ENCODE measurements at regions not wholly inside any gene's neighbourhood (a gene's known extent, or its start where the extent isn't known, plus 50 kb on each side); places are given as distances from the start of the nearest gene placed in this dataset.
A peak's percentile ranks its signal among the peaks of the same experiment; 100 is the strongest.
"Not testable (repeated sequence)": the region's sequence is repeated elsewhere in the genome, so short reads cannot be mapped to it uniquely, and the experiment has no call there.

DNA sequence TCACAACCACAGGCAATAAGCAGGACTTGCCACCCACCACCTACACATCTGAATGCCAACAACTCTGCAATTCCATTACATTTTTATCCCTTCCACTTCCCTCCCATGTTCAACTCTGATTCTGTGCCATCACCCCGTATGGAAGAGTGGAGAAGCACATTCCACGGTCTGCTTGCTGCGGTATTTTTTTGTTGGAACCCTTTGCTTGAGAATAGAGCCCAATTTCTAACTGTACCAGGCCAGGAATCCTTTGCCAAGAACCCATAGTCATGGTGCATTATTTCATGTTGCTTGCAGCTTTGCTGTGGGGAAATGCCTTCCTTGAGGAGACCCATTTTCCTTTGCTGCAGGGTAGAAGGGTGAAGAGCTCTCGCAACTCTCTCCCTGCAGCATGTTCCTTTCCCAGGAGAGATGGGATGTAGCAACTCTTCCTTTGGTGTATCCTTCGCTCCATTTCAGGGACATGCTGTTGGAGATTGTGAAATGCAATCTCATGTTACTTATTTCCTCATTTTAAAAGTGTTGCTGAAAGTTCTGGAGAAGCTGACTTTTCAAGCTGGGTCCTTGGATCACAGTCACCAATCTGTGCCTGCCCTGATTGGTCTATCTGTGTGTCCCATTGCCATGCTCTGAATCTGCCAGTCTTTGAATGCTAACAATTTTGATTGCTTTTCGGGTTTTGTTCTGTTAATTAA is 69.8 kb upstream of the STARD13 start:
- peaks cover 10% of the 10 kb centered on the region for H3K4me1 ChIP-seq (ENCODE audit: insufficient read depth, low read length)
- H3K4me3 ChIP-seq (ENCODE audit: insufficient read depth, low read length), result no peak overlapping the region
- H3K36me3 ChIP-seq (ENCODE audit: insufficient read depth, low read length), result no peaks in the 10 kb centered on the region
- no peaks in the 10 kb centered on the region for H3K27me3 ChIP-seq (ENCODE audit: insufficient read depth, low read length)
- H3K27ac ChIP-seq (ENCODE audit: low read depth, low read length), result no peak overlapping the region
- DNase-seq (ENCODE audit: insufficient read length, low spot score, missing footprints), result no peak
- H3K4me2 ChIP-seq (ENCODE audit: insufficient read depth, low read length), result no peak overlapping the region
- no peaks in the 10 kb centered on the region for H3K9me3 ChIP-seq (ENCODE audit: low read depth, low read length)
- H2AFZ ChIP-seq (ENCODE audit: low read length), result peak overlapping the region; percentile 39
- H4K20me1 ChIP-seq (ENCODE audit: insufficient read depth, low read length), result no peaks in the 10 kb centered on the region
- no peaks in the 10 kb centered on the region for H3K79me2 ChIP-seq (ENCODE audit: insufficient read depth, low read length)
- no peak for TF ChIP-seq CTCF (IDR thresholded peaks at IDR 0.05; ENCODE audit: extremely low read depth, low read depth, low read length)

GRCh38 chr13:33358076-33358475 is 72.5 kb upstream of the STARD13 start:
- not testable (repeated sequence) for H3K36me3 ChIP-seq (ENCODE audit: insufficient read depth, low read length); H3K4me2 ChIP-seq (ENCODE audit: insufficient read depth, low read length); H3K4me3 ChIP-seq (ENCODE audit: insufficient read depth, low read length); H3K27me3 ChIP-seq (ENCODE audit: insufficient read depth, low read length); H3K79me2 ChIP-seq (ENCODE audit: insufficient read depth, low read length); H3K9me3 ChIP-seq (ENCODE audit: low read depth, low read length); H2AFZ ChIP-seq (ENCODE audit: low read length); H3K4me1 ChIP-seq (ENCODE audit: insufficient read depth, low read length); H3K27ac ChIP-seq (ENCODE audit: low read depth, low read length); DNase-seq (ENCODE audit: insufficient read length, low spot score, missing footprints); H4K20me1 ChIP-seq (ENCODE audit: insufficient read depth, low read length)

DNA sequence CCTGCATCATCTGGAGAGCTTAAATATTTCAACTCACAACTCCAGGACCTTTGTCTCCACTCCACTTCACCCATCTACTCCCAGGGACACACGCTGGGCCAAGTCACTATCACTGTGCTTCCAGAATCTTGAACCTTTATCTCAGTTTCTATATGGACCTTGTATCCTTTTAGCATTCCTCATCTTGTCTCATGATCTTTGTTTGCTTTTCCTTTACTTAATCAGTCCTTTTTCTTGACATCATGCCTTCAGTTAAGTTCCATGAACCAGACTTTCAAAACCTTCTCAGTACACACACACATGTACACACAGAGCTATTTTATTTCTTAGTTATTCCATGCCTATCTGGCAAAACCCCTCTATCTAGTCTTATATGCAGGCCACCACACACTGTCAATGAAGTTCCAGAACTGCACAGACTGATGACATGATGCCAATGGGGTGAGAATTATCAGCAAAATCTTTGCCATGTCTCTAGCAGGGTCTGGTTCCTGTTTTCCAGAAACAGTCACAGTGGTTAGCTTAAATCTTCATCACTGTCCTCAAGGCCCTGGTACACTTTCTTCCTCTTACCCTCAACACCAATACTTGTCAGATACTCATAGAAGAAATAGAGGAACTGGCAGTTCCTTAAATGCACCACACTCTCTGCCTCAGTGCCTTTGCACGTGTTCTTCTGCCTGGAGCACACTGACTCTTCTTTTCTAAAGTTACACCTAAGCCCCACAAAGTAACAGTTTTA is 77.6 kb upstream of the STARD13 start:
- no peak for TF ChIP-seq CTCF (IDR thresholded peaks at IDR 0.05; ENCODE audit: extremely low read depth, low read depth, low read length)
- Histone ChIP-seq H3K36me3 (ENCODE audit: insufficient read depth, low read length) (no peaks in the 10 kb centered on the region), H3K4me2 (ENCODE audit: insufficient read depth, low read length) (no peak overlapping the region), H3K4me1 (ENCODE audit: insufficient read depth, low read length) (no peaks in the 10 kb centered on the region), H3K9me3 (ENCODE audit: low read depth, low read length) (no peaks in the 10 kb centered on the region), H2AFZ (ENCODE audit: low read length) (no peak overlapping the region), H3K27ac (ENCODE audit: low read depth, low read length) (no peak overlapping the region), H3K4me3 (ENCODE audit: insufficient read depth, low read length) (no peak overlapping the region), H4K20me1 (ENCODE audit: insufficient read depth, low read length) (no peaks in the 10 kb centered on the region), H3K79me2 (ENCODE audit: insufficient read depth, low read length) (no peaks in the 10 kb centered on the region), H3K27me3 (ENCODE audit: insufficient read depth, low read length) (no peaks in the 10 kb centered on the region)
- DNase-seq (ENCODE audit: insufficient read length, low spot score, missing footprints), result no peak

DNA sequence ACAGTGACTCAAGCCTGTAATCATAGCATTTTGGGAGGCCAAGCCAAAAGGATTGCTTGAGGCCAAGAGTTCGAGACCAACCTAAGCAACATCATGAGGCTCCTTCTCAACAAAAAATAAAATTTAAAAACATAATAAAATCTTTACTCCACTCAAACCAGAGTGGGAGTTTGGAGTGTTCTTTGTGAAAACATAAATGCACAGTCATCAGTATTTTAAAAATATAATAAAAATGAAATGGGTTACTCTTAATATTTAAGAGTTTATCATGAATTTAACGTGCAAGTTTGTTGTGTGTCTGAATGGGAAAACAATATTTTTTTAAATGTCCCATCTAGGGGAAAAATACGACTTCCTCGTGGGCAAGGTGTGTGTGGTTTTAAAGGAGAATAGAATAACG is 78.6 kb upstream of the STARD13 start:
- Histone ChIP-seq H4K20me1 (ENCODE audit: insufficient read depth, low read length) (no peaks in the 10 kb centered on the region), H3K4me2 (ENCODE audit: insufficient read depth, low read length) (no peak overlapping the region), H3K4me3 (ENCODE audit: insufficient read depth, low read length) (no peak overlapping the region), H3K79me2 (ENCODE audit: insufficient read depth, low read length) (no peaks in the 10 kb centered on the region), H3K27me3 (ENCODE audit: insufficient read depth, low read length) (no peaks in the 10 kb centered on the region), H3K9me3 (ENCODE audit: low read depth, low read length) (no peaks in the 10 kb centered on the region), H3K27ac (ENCODE audit: low read depth, low read length) (no peak overlapping the region), H3K36me3 (ENCODE audit: insufficient read depth, low read length) (no peaks in the 10 kb centered on the region), H2AFZ (ENCODE audit: low read length) (no peak overlapping the region), H3K4me1 (ENCODE audit: insufficient read depth, low read length) (no peaks in the 10 kb centered on the region)
- no peak for TF ChIP-seq CTCF (IDR thresholded peaks at IDR 0.05; ENCODE audit: extremely low read depth, low read depth, low read length)
- no peak for DNase-seq (ENCODE audit: insufficient read length, low spot score, missing footprints)

All from osteoblast (primary cell).